K562 (cell line): ENCODE measurements at regions not wholly inside any gene's neighbourhood (a gene's known extent, or its start where the extent isn't known, plus 50 kb on each side); places are given as distances from the start of the nearest gene placed in this dataset.
A peak's percentile ranks its signal among the peaks of the same experiment; 100 is the strongest.

Experiments
- CREB3L1 ChIP-seq: fragments of 450-650 bp; IDR thresholded peaks from 2 replicates; pipeline ENCODE4 v1.6.1; 2014; ENCODE audit warnings: low read depth, mild to moderate bottlenecking, moderate library complexity, borderline replicate concordance
- DACH1 ChIP-seq: fragments of 450-650 bp; IDR thresholded peaks from 2 replicates; pipeline ENCODE4 v1.6.1; 2018; ENCODE audit not compliant: partially characterized antibody
- DIDO1 ChIP-seq: fragments of 450-650 bp; IDR thresholded peaks from 2 replicates; pipeline ENCODE4 v1.6.1; 2016; ENCODE audit warnings: low read depth, missing biosample characterization, missing genetic modification characterization
- MECOM ChIP-seq: fragments of 250-450 bp; sonication (Bioruptor Pico); IDR thresholded peaks from 2 replicates; pipeline ENCODE4 v1.8.0; 2022; ENCODE audit warnings: inconsistent platforms
- MEIS2 ChIP-seq: fragments of 450-650 bp; IDR thresholded peaks from 2 replicates; pipeline ENCODE4 v1.6.1; 2014; ENCODE audit warnings: mild to moderate bottlenecking; ENCODE audit not compliant: partially characterized antibody
- MLX ChIP-seq, 2 experiments: fragments of 450-650 bp in 1 of 2; sonication (generic) in 1 of 2; formaldehyde crosslinking; conservative IDR thresholded peaks; 2 replicates each; pipeline versions ENCODE4 v1.4.0 to v1.8.1; 2020 to 2022; ENCODE audit warnings: mild to moderate bottlenecking in 1 of 2, missing genetic modification reagents in 1 of 2
- NBN ChIP-seq: fragments of 450-650 bp; IDR thresholded peaks from 2 replicates; pipeline ENCODE4 v1.6.1; 2016; ENCODE audit warnings: low read depth, mild to moderate bottlenecking
- REST ChIP-seq, 2 experiments: fragments of 450-650 bp; formaldehyde crosslinking in 1 of 2; IDR thresholded peaks; 2 replicates each; pipeline versions ENCODE4 v1.4.0 to v1.6.1; 2014 to 2020; ENCODE audit warnings: mild to moderate bottlenecking in 2 of 2, borderline replicate concordance in 1 of 2, low read depth in 1 of 2
- ZBTB7A ChIP-seq: IDR thresholded peaks from 2 replicates; pipeline ENCODE4 v1.6.1; 2011; ENCODE audit warnings: low read depth, mild to moderate bottlenecking, low read length, moderate library complexity, borderline replicate concordance; ENCODE audit not compliant: control insufficient read depth
- ZNF408 ChIP-seq: fragments of 250-450 bp; sonication (Bioruptor Pico); IDR thresholded peaks from 2 replicates; pipeline ENCODE4 v1.4.0; 2020; ENCODE audit warnings: low read depth, mild to moderate bottlenecking, moderate library complexity
- TF ChIP-seq, protein P1 (sequence below): fragments of 250-450 bp; sonication (Bioruptor Pico); IDR thresholded peaks from 2 replicates; pipeline ENCODE4 v1.4.0; 2020; ENCODE audit warnings: mild to moderate bottlenecking, moderate library complexity, borderline replicate concordance

DNA sequence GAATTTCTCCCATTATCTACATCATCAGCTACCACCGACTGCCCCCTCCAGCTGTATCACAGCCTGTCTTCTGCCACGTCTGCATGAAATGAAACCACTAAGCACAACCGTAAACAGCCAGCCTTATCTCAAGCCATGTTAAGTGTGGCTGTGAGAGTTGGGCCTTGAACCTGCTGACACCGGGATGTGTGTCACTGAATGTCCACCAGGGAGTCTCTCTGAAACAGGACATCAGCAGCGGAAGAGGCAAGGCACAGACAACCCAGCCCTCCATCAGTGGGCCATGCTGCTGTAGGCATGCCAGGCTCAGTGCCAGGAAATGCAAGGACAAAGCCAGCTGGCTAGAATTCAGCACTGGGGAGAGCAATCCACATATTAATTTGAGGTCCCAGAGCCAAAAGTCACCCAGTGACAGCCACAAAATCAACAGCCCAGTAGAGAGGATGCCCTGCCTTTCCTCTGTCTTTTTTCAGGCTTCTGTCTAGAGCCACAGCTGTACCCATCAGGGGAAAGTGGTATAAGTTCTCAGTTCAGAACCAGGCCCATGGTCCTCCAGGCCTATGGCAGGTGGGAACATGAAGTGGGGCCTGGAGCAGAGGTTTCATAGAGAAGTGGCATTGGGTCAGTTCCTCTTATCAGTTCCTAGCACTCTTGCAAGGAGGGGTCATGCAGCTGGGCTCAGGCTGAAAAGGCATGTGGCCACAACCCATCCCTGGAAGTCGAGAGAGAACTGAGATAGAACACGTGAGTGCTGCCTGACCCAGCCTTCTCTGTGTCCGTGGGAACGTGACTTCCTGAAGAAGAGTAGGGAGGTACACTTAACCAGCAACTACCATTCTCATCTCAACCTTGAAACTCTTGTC lies 199.4 kb downstream of the ESM1 start (continued):
- TF ChIP-seq CREB3L1 (peak; percentile 95), MECOM (CRISPR knock-in tag) (0 out of 2 replicates have a peak, but pooled peaks have one; percentile 46), MEIS2 (peak; percentile 37), DACH1 (peak; percentile 36), ZBTB7A (no peak), NBN (peak; percentile 50; the same call in 1 of the 2 replicates), REST (IDR thresholded peaks at IDR 0.05; ENCODE audit: borderline replicate concordance) (no peak; the same call in none of the 2 replicates), REST (CRISPR knock-in tag; IDR thresholded peaks at IDR 0.05; ENCODE audit: low read depth) (peak; percentile 23; the same call in 1 of the 2 replicates), MLX (CRISPR knock-in tag; conservative IDR thresholded peaks at IDR 0.05) (0 out of 4 replicates have a peak, but pooled peaks of 1 of the 2 experiments have one; percentile 23), ZNF408 (CRISPR knock-in tag) (no peak), DIDO1 (tag) (0 out of 2 replicates have a peak, but pooled peaks have one; percentile 48)
- TF ChIP-seq, protein P1, sequence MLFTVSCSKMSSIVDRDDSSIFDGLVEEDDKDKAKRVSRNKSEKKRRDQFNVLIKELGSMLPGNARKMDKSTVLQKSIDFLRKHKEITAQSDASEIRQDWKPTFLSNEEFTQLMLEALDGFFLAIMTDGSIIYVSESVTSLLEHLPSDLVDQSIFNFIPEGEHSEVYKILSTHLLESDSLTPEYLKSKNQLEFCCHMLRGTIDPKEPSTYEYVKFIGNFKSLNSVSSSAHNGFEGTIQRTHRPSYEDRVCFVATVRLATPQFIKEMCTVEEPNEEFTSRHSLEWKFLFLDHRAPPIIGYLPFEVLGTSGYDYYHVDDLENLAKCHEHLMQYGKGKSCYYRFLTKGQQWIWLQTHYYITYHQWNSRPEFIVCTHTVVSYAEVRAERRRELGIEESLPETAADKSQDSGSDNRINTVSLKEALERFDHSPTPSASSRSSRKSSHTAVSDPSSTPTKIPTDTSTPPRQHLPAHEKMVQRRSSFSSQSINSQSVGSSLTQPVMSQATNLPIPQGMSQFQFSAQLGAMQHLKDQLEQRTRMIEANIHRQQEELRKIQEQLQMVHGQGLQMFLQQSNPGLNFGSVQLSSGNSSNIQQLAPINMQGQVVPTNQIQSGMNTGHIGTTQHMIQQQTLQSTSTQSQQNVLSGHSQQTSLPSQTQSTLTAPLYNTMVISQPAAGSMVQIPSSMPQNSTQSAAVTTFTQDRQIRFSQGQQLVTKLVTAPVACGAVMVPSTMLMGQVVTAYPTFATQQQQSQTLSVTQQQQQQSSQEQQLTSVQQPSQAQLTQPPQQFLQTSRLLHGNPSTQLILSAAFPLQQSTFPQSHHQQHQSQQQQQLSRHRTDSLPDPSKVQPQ: peak; percentile 78; the same call in 1 of the 2 replicates
